ENCODE measurements at regions not wholly inside any gene's neighbourhood (a gene's known extent, or its start where the extent isn't known, plus 50 kb on each side); places are given as distances from the start of the nearest gene placed in this dataset.

DNA sequence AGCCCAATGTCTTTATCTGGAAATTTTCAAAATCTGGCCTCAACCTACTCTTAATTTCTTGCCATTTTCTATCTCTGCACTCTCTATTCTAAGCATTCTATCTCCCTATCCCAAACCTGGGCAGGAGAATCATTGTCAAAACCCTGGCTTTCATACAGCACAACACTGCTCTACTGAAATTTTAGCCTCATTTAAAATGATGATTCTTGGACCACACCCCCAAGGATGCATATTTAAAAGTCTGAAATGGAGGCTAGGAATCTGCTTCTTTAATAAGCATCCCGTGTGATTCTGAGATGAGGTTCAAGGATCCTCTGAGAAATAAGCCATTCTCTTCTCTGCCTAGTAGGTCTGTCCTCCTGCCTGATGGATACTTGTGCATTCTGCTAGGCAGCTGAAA lies 50.8 kb upstream of the EGR2 start:
- Histone ChIP-seq H3K27ac (ENCODE audit: low read length) (no peak overlapping the region), H3K4me1 (ENCODE audit: control insufficient read depth, low read depth, low read length) (peaks cover 6% of the 10 kb centered on the region), H3K27me3 (ENCODE audit: control insufficient read depth, insufficient read depth, low read length) (no peaks in the 10 kb centered on the region), H3K36me3 (ENCODE audit: control insufficient read depth, low read depth, low read length) (no peaks in the 10 kb centered on the region), H3K4me3 (ENCODE audit: low read length) (no peak overlapping the region), H3K9me3 (ENCODE audit: control insufficient read depth, low read depth, low read length) (no peaks in the 10 kb centered on the region), H3K9ac (ENCODE audit: low read length) (no peak overlapping the region)

DNA sequence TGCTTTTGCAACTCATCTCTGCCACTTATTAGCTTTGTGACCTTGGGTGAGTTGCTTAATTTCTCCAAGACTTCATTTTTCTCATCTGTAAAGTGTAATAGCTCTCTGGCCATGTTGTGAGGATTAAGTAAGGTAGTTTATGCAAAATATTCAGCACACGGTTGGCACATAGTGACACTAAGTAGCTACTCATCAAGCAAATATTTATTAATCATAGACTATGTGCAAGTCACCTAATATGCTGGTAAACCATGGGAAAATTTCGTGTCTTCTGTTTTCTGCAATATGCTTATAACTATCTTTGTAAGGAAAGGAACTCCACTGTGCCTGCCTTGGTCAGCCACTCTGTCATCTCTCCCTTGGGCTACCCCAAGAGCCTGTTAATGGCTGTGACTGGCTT lies 50.3 kb upstream of the EGR2 start:
- H3K9ac ChIP-seq (ENCODE audit: low read length), result no peak overlapping the region
- no peaks in the 10 kb centered on the region for H3K9me3 ChIP-seq (ENCODE audit: control insufficient read depth, low read depth, low read length)
- no peak overlapping the region for H3K4me3 ChIP-seq (ENCODE audit: low read length)
- no peaks in the 10 kb centered on the region for H3K36me3 ChIP-seq (ENCODE audit: control insufficient read depth, low read depth, low read length)
- H3K4me1 ChIP-seq (ENCODE audit: control insufficient read depth, low read depth, low read length), result peaks cover 6% of the 10 kb centered on the region
- H3K27ac ChIP-seq (ENCODE audit: low read length), result no peak overlapping the region
- H3K27me3 ChIP-seq (ENCODE audit: control insufficient read depth, insufficient read depth, low read length), result no peaks in the 10 kb centered on the region
